KMS-11 (cell line): ENCODE measurements at regions not wholly inside any gene's neighbourhood (a gene's known extent, or its start where the extent isn't known, plus 50 kb on each side); places are given as distances from the start of the nearest gene placed in this dataset.
"Not testable (repeated sequence)": the region's sequence is repeated elsewhere in the genome, so short reads cannot be mapped to it uniquely, and the experiment has no call there.

Experiments used
- H2AFZ ChIP-seq: fragments of 200-600 bp; sonication (generic); 2 replicates; pipeline ENCODE4 v1.6.1; 2016; ENCODE audit warnings: antibody characterized with exemption, mixed run types, low read depth
- H3K27ac ChIP-seq: fragments of 200-600 bp; sonication (generic); 2 replicates; pipeline ENCODE4 v1.6.1; 2016; ENCODE audit warnings: mild to moderate bottlenecking, mixed run types
- H3K27me3 ChIP-seq: fragments of 200-600 bp; sonication (generic); 2 replicates; pipeline ENCODE4 v1.6.1; 2017; ENCODE audit warnings: mild to moderate bottlenecking, low read depth, mixed run types, moderate library complexity; ENCODE audit not compliant: insufficient read depth
- H3K36me3 ChIP-seq: fragments of 200-600 bp; sonication (generic); 2 replicates; pipeline ENCODE4 v1.6.1; 2017; ENCODE audit warnings: mild to moderate bottlenecking, mixed run types; ENCODE audit not compliant: insufficient read depth
- H3K4me1 ChIP-seq: fragments of 200-600 bp; sonication (generic); 2 replicates; pipeline ENCODE4 v1.6.1; 2016; ENCODE audit warnings: mild to moderate bottlenecking, low read depth, mixed run types; ENCODE audit not compliant: poor library complexity, severe bottlenecking
- H3K4me2 ChIP-seq: fragments of 200-600 bp; sonication (generic); 2 replicates; pipeline ENCODE4 v1.7.0; 2016; ENCODE audit warnings: mild to moderate bottlenecking, mixed run types
- H3K4me3 ChIP-seq: fragments of 200-600 bp; sonication (generic); IDR thresholded peaks from 2 replicates; pipeline ENCODE4 v1.6.1; 2017; ENCODE audit warnings: low read depth, low read length, mixed read lengths; ENCODE audit not compliant: insufficient read depth
- H3K79me2 ChIP-seq: fragments of 200-600 bp; sonication (generic); 2 replicates; pipeline ENCODE4 v1.6.1; 2016; ENCODE audit warnings: low read depth, mixed run types; ENCODE audit not compliant: insufficient read depth
- H3K9ac ChIP-seq: fragments of 200-600 bp; sonication (generic); 2 replicates; pipeline ENCODE4 v1.6.1; 2016; ENCODE audit warnings: mild to moderate bottlenecking, mixed run types
- H4K20me1 ChIP-seq: fragments of 200-600 bp; sonication (generic); 2 replicates; pipeline ENCODE4 v1.6.1; 2016; ENCODE audit warnings: mild to moderate bottlenecking, mixed run types; ENCODE audit not compliant: insufficient read depth
- CTCF ChIP-seq: fragments of 200-600 bp; sonication (generic); conservative IDR thresholded peaks from 2 replicates; pipeline ENCODE4 v1.6.1; 2017; ENCODE audit warnings: low read depth, mild to moderate bottlenecking, antibody characterized with exemption, low read length, moderate library complexity, mixed read lengths

- not testable (repeated sequence) for H3K4me3 ChIP-seq, H3K4me2 ChIP-seq, H3K27ac ChIP-seq, H3K36me3 ChIP-seq, H4K20me1 ChIP-seq, H3K4me1 ChIP-seq, H3K79me2 ChIP-seq, H2AFZ ChIP-seq, H3K9ac ChIP-seq
- peaks cover 12% of the 10 kb centered on the region; the same call in 1 of the 2 replicates for H3K27me3 ChIP-seq
These were observed 200.4 kb downstream of the NPIPB11 start for GRCh38 chr16:29206120-29206519.

GRCh38 chr16:29205151-29205550 is 201.4 kb downstream of the NPIPB11 start:
- not testable (repeated sequence) for H3K9ac ChIP-seq, H3K36me3 ChIP-seq, H3K4me1 ChIP-seq, H2AFZ ChIP-seq, H3K4me2 ChIP-seq, H3K79me2 ChIP-seq, H3K4me3 ChIP-seq, H4K20me1 ChIP-seq, H3K27ac ChIP-seq
- H3K27me3 ChIP-seq = peaks cover 12% of the 10 kb centered on the region; the same call in 1 of the 2 replicates

- no peak overlapping the region for H3K27ac ChIP-seq
- peaks cover 12% of the 10 kb centered on the region; the same call in 1 of the 2 replicates for H3K27me3 ChIP-seq
- H3K36me3 ChIP-seq = no peaks in the 10 kb centered on the region
- no peaks in the 10 kb centered on the region for H3K79me2 ChIP-seq
- H3K4me1 ChIP-seq = no peaks in the 10 kb centered on the region
- no peak overlapping the region for H3K4me3 ChIP-seq
- no peaks in the 10 kb centered on the region for H4K20me1 ChIP-seq
- no peak for TF ChIP-seq CTCF
- no peak overlapping the region for H3K4me2 ChIP-seq
- H3K9ac ChIP-seq = no peak overlapping the region
- no peak overlapping the region for H2AFZ ChIP-seq
These were observed 201.7 kb downstream of the NPIPB11 start for GRCh38 chr16:29204806-29205135.

- not testable (repeated sequence) for H4K20me1 ChIP-seq, H3K36me3 ChIP-seq, H3K4me3 ChIP-seq, H3K27ac ChIP-seq, H3K9ac ChIP-seq, H3K79me2 ChIP-seq, H3K4me2 ChIP-seq, H3K4me1 ChIP-seq, H2AFZ ChIP-seq
- H3K27me3 ChIP-seq = peaks cover 12% of the 10 kb centered on the region; the same call in 1 of the 2 replicates
These were observed 202.3 kb downstream of the NPIPB11 start for GRCh38 chr16:29203933-29204805.

GRCh38 chr16:29203046-29203932 is 203.2 kb downstream of the NPIPB11 start:
- H2AFZ ChIP-seq, H4K20me1 ChIP-seq, H3K4me2 ChIP-seq, H3K4me3 ChIP-seq, H3K36me3 ChIP-seq, H3K4me1 ChIP-seq, H3K79me2 ChIP-seq, H3K27ac ChIP-seq, H3K9ac ChIP-seq: not testable (repeated sequence)
- H3K27me3 ChIP-seq = peaks cover 12% of the 10 kb centered on the region; the same call in 1 of the 2 replicates

GRCh38 chr16:29202642-29203041 is 203.9 kb downstream of the NPIPB11 start:
- H3K27me3 ChIP-seq = peaks cover 12% of the 10 kb centered on the region; the same call in 1 of the 2 replicates
- H3K9ac ChIP-seq, H3K4me2 ChIP-seq, H4K20me1 ChIP-seq, H3K4me3 ChIP-seq, H3K36me3 ChIP-seq, H3K27ac ChIP-seq, H2AFZ ChIP-seq, H3K4me1 ChIP-seq, H3K79me2 ChIP-seq: not testable (repeated sequence)

GRCh38 chr16:29202025-29202632 is 204.4 kb downstream of the NPIPB11 start:
- not testable (repeated sequence) for H3K79me2 ChIP-seq, H2AFZ ChIP-seq, H4K20me1 ChIP-seq, H3K9ac ChIP-seq, H3K36me3 ChIP-seq, H3K27ac ChIP-seq, H3K4me1 ChIP-seq, H3K4me2 ChIP-seq, H3K4me3 ChIP-seq
- H3K27me3 ChIP-seq = peaks cover 12% of the 10 kb centered on the region; the same call in 1 of the 2 replicates

GRCh38 chr16:29201296-29202024 is 205.1 kb downstream of the NPIPB11 start:
- H3K4me2 ChIP-seq, H3K4me3 ChIP-seq, H3K36me3 ChIP-seq, H3K27me3 ChIP-seq, H3K4me1 ChIP-seq, H3K79me2 ChIP-seq, H4K20me1 ChIP-seq, H2AFZ ChIP-seq, H3K9ac ChIP-seq, H3K27ac ChIP-seq: not testable (repeated sequence)
